ENCODE measurements at regions not wholly inside any gene's neighbourhood (a gene's known extent, or its start where the extent isn't known, plus 50 kb on each side); places are given as distances from the start of the nearest gene placed in this dataset.

- no peak overlapping the region for H3K4me2 ChIP-seq (ENCODE audit: low read length)
- H3K9ac ChIP-seq (ENCODE audit: low read length): no peak overlapping the region
- no peak overlapping the region for H3K27ac Mint-ChIP-seq (ENCODE audit: unreplicated experiment)
- no peak overlapping the region for H3K27ac ChIP-seq (ENCODE audit: low read depth, low read length)
- no peaks in the 10 kb centered on the region for H3K4me1 ChIP-seq (ENCODE audit: insufficient read depth, low read length)
- no peak for TF ChIP-seq EZH2 (IDR thresholded peaks at IDR 0.05; ENCODE audit: insufficient read depth, low read length)
- TF ChIP-seq CTCF (IDR thresholded peaks at IDR 0.05; ENCODE audit: insufficient read depth, low read depth, low read length): no peak
- H3K4me3 Mint-ChIP-seq (ENCODE audit: unreplicated experiment): no peak overlapping the region
- H3K36me3 Mint-ChIP-seq (ENCODE audit: low read depth, unreplicated experiment): no peaks in the 10 kb centered on the region
- FAIRE-seq: no peak
- peaks cover 7% of the 10 kb centered on the region for H3K9me3 Mint-ChIP-seq (ENCODE audit: unreplicated experiment)
- no peaks in the 10 kb centered on the region for H3K9me3 ChIP-seq (ENCODE audit: insufficient read depth, low read depth, low read length)
- H3K36me3 ChIP-seq (ENCODE audit: insufficient read depth, low read length): no peaks in the 10 kb centered on the region
- H3K27me3 ChIP-seq (ENCODE audit: insufficient read depth, low read length): peaks cover 3% of the 10 kb centered on the region
- no peaks in the 10 kb centered on the region for H4K20me1 ChIP-seq (ENCODE audit: insufficient read depth, low read length)
- peaks cover 26% of the 10 kb centered on the region for H3K27me3 Mint-ChIP-seq (ENCODE audit: low read depth, unreplicated experiment)
- no peaks in the 10 kb centered on the region for H3K4me1 Mint-ChIP-seq (ENCODE audit: low read depth, unreplicated experiment)
- DNase-seq (ENCODE audit: low read depth): no peak
- no peak overlapping the region for H3K4me3 ChIP-seq (ENCODE audit: insufficient read depth, low read depth, low read length)
- no peaks in the 10 kb centered on the region for H3K79me2 ChIP-seq (ENCODE audit: insufficient read depth, low read length)
- no peak overlapping the region for H2AFZ ChIP-seq (ENCODE audit: low read depth, low read length)
These were observed 66.4 kb upstream of the KL start for GRCh38 chr13:32949820-32950219.

- FAIRE-seq (no peak), DNase-seq (ENCODE audit: low read depth) (no peak)
These were observed 64.6 kb upstream of the KL start for GRCh38 chr13:32951580-32951979.

More at GRCh38 chr13:32951580-32951979, 64.6 kb upstream of the KL start:
- Mint-ChIP-seq H3K27me3 (ENCODE audit: low read depth, unreplicated experiment) (peaks cover 19% of the 10 kb centered on the region), H3K4me1 (ENCODE audit: low read depth, unreplicated experiment) (no peaks in the 10 kb centered on the region), H3K36me3 (ENCODE audit: low read depth, unreplicated experiment) (no peaks in the 10 kb centered on the region), H3K27ac (ENCODE audit: unreplicated experiment) (no peak overlapping the region), H3K4me3 (ENCODE audit: unreplicated experiment) (no peak overlapping the region), H3K9me3 (ENCODE audit: unreplicated experiment) (no peaks in the 10 kb centered on the region)
- H3K4me1 ChIP-seq (ENCODE audit: insufficient read depth, low read length): no peaks in the 10 kb centered on the region
- no peak overlapping the region for H3K4me2 ChIP-seq (ENCODE audit: low read length)
- no peaks in the 10 kb centered on the region for H3K79me2 ChIP-seq (ENCODE audit: insufficient read depth, low read length)
- no peaks in the 10 kb centered on the region for H3K9me3 ChIP-seq (ENCODE audit: insufficient read depth, low read depth, low read length)
- H4K20me1 ChIP-seq (ENCODE audit: insufficient read depth, low read length): no peaks in the 10 kb centered on the region
- H3K36me3 ChIP-seq (ENCODE audit: insufficient read depth, low read length): no peaks in the 10 kb centered on the region
- H3K4me3 ChIP-seq (ENCODE audit: insufficient read depth, low read depth, low read length): no peak overlapping the region
- no peak overlapping the region for H3K27ac ChIP-seq (ENCODE audit: low read depth, low read length)
- no peak for TF ChIP-seq CTCF (IDR thresholded peaks at IDR 0.05; ENCODE audit: insufficient read depth, low read depth, low read length)
- TF ChIP-seq EZH2 (IDR thresholded peaks at IDR 0.05; ENCODE audit: insufficient read depth, low read length): no peak
- peaks cover 3% of the 10 kb centered on the region for H3K27me3 ChIP-seq (ENCODE audit: insufficient read depth, low read length)
- no peak overlapping the region for H3K9ac ChIP-seq (ENCODE audit: low read length)
- no peak overlapping the region for H2AFZ ChIP-seq (ENCODE audit: low read depth, low read length)
